T47D (cell line): ENCODE measurements at regions not wholly inside any gene's neighbourhood (a gene's known extent, or its start where the extent isn't known, plus 50 kb on each side); places are given as distances from the start of the nearest gene placed in this dataset.

ENCODE experiments used
- DNase-seq, 2 experiments: peaks; one replicate each; pipeline versions ENCODE4 v3.0.0 to v3.0.0-alpha.2; 2011 to 2012; ENCODE audit warnings: low read depth in 1 of 2, low spot score in 1 of 2
- JUND ChIP-seq: IDR thresholded peaks from 2 replicates; pipeline ENCODE4 v1.6.1; 2012; ENCODE audit warnings: low read depth
- in situ Hi-C: cut with HindIII; loops from 2 replicates; pipeline ENCODE4 v1.10.0; 2016; ENCODE audit warnings: low sequenced_read_pairs, low pct_unique_long_range_greater_than_20kb

- DNase-seq = no peak
- TF ChIP-seq JUND = no peak
- in situ Hi-C loops = no loop called here
Observed at GRCh38 chr3:1902416-1902815, 196.2 kb upstream of the CNTN4 start.

GRCh38 chr3:1903111-1903510, 195.6 kb upstream of the CNTN4 start:
- no peak for TF ChIP-seq JUND
- in situ Hi-C loops = no loop called here
- DNase-seq = no peak

- TF ChIP-seq JUND = no peak
Observed at GRCh38 chr3:1907911-1908310, 190.8 kb upstream of the CNTN4 start.

GRCh38 chr3:1908651-1909445, 189.8 kb upstream of the CNTN4 start:
- TF ChIP-seq JUND = no peak
- no peak for DNase-seq
- in situ Hi-C loops = no loop called here

More at GRCh38 chr3:1907911-1908310, 190.8 kb upstream of the CNTN4 start:
- DNase-seq = no peak
- in situ Hi-C loops = no loop called here

GRCh38 chr3:1910322-1910721, 188.3 kb upstream of the CNTN4 start:
- no peak for DNase-seq
- no peak for TF ChIP-seq JUND
- in situ Hi-C loops = no loop called here

GRCh38 chr3:1929788-1930414, 168.8 kb upstream of the CNTN4 start:
- TF ChIP-seq JUND = no peak
- DNase-seq = no peak
- in situ Hi-C loops = no loop called here

GRCh38 chr3:1938975-1939374, 159.7 kb upstream of the CNTN4 start:
- in situ Hi-C loops = no loop called here
- TF ChIP-seq JUND = no peak
- DNase-seq = no peak

- in situ Hi-C loops = no loop called here
- TF ChIP-seq JUND = no peak
- no peak for DNase-seq
Observed at GRCh38 chr3:1942781-1943180, 155.9 kb upstream of the CNTN4 start.

GRCh38 chr3:1943395-1944118, 155.1 kb upstream of the CNTN4 start:
- TF ChIP-seq JUND = no peak
- no peak for DNase-seq
- in situ Hi-C loops = no loop called here

GRCh38 chr3:1945698-1946097, 153.0 kb upstream of the CNTN4 start:
- no peak for DNase-seq
- in situ Hi-C loops = no loop called here
- TF ChIP-seq JUND = no peak

- TF ChIP-seq JUND = no peak
- in situ Hi-C loops = no loop called here
- DNase-seq = no peak
Observed at GRCh38 chr3:1953536-1953935, 145.1 kb upstream of the CNTN4 start.

GRCh38 chr3:1954632-1955031, 144.0 kb upstream of the CNTN4 start:
- no peak for TF ChIP-seq JUND
- in situ Hi-C loops = no loop called here
- no peak for DNase-seq

GRCh38 chr3:1955170-1955569, 143.5 kb upstream of the CNTN4 start:
- in situ Hi-C loops = no loop called here
- DNase-seq = no peak
- TF ChIP-seq JUND = no peak

GRCh38 chr3:1955750-1956149, 142.9 kb upstream of the CNTN4 start:
- TF ChIP-seq JUND = no peak
- in situ Hi-C loops = no loop called here
- no peak for DNase-seq
